ENCODE measurements at regions not wholly inside any gene's neighbourhood (a gene's known extent, or its start where the extent isn't known, plus 50 kb on each side); places are given as distances from the start of the nearest gene placed in this dataset.

GRCh38 chr12:91947459-91947858 lies 198.2 kb downstream of the BTG1 start:
- 90% methylated on average over 5 of the region's 5 CpGs for WGBS
- Histone ChIP-seq H3K4me3 (ENCODE audit: low read depth, low read length) (no peak overlapping the region), H3K36me3 (ENCODE audit: insufficient read depth) (no peaks in the 10 kb centered on the region), H3K27ac (ENCODE audit: low read depth) (no peak overlapping the region), H3K4me1 (ENCODE audit: insufficient read depth) (no peaks in the 10 kb centered on the region)
- no peak for DNase-seq (ENCODE audit: extremely low spot score)

- Histone ChIP-seq H3K4me1 (ENCODE audit: insufficient read depth) (no peaks in the 10 kb centered on the region), H3K36me3 (ENCODE audit: insufficient read depth) (no peaks in the 10 kb centered on the region), H3K4me3 (ENCODE audit: low read depth, low read length) (no peak overlapping the region), H3K27ac (ENCODE audit: low read depth) (no peak overlapping the region)
- no peak for DNase-seq (ENCODE audit: extremely low spot score)
- WGBS: 59% methylated on average over 1 of the region's 1 CpG
Observed at GRCh38 chr12:91944637-91945036, 201.0 kb downstream of the BTG1 start.

GRCh38 chr12:91940826-91941570 lies 204.6 kb downstream of the BTG1 start:
- no peak for DNase-seq (ENCODE audit: extremely low spot score)
- H3K36me3 ChIP-seq (ENCODE audit: insufficient read depth): no peaks in the 10 kb centered on the region
- H3K4me1 ChIP-seq (ENCODE audit: insufficient read depth): no peaks in the 10 kb centered on the region
- H3K27ac ChIP-seq (ENCODE audit: low read depth): no peak overlapping the region
- H3K4me3 ChIP-seq (ENCODE audit: low read depth, low read length): no peak overlapping the region
- 86% methylated on average over 1 of the region's 1 CpG for WGBS

GRCh38 chr12:91940322-91940721 lies 205.3 kb downstream of the BTG1 start:
- no peak for DNase-seq (ENCODE audit: extremely low spot score)
- no peak overlapping the region for H3K27ac ChIP-seq (ENCODE audit: low read depth)
- H3K4me3 ChIP-seq (ENCODE audit: low read depth, low read length): no peak overlapping the region
- no peaks in the 10 kb centered on the region for H3K4me1 ChIP-seq (ENCODE audit: insufficient read depth)
- WGBS: 100% methylated on average over 1 of the region's 1 CpG
- H3K36me3 ChIP-seq (ENCODE audit: insufficient read depth): no peaks in the 10 kb centered on the region

GRCh38 chr12:91937706-91938105 lies 207.9 kb downstream of the BTG1 start:
- no peaks in the 10 kb centered on the region for H3K36me3 ChIP-seq (ENCODE audit: insufficient read depth)
- DNase-seq (ENCODE audit: extremely low spot score): no peak
- H3K4me1 ChIP-seq (ENCODE audit: insufficient read depth): no peaks in the 10 kb centered on the region
- WGBS: 92% methylated on average over 1 of the region's 1 CpG
- H3K4me3 ChIP-seq (ENCODE audit: low read depth, low read length): no peak overlapping the region
- H3K27ac ChIP-seq (ENCODE audit: low read depth): no peak overlapping the region

- Histone ChIP-seq H3K27ac (ENCODE audit: low read depth) (no peak overlapping the region), H3K4me1 (ENCODE audit: insufficient read depth) (no peaks in the 10 kb centered on the region), H3K4me3 (ENCODE audit: low read depth, low read length) (no peak overlapping the region), H3K36me3 (ENCODE audit: insufficient read depth) (no peaks in the 10 kb centered on the region)
- WGBS: 89% methylated on average over 1 of the region's 1 CpG
- DNase-seq (ENCODE audit: extremely low spot score): no peak
Observed at GRCh38 chr12:91937009-91937408, 208.6 kb downstream of the BTG1 start.

GRCh38 chr12:91935296-91935695 lies 210.3 kb downstream of the BTG1 start:
- no peak for DNase-seq (ENCODE audit: extremely low spot score)
- 98% methylated on average over 2 of the region's 2 CpGs for WGBS
- H3K36me3 ChIP-seq (ENCODE audit: insufficient read depth): no peaks in the 10 kb centered on the region
- no peak overlapping the region for H3K4me3 ChIP-seq (ENCODE audit: low read depth, low read length)
- no peak overlapping the region for H3K27ac ChIP-seq (ENCODE audit: low read depth)
- H3K4me1 ChIP-seq (ENCODE audit: insufficient read depth): no peaks in the 10 kb centered on the region

GRCh38 chr12:91931111-91931510 lies 214.5 kb downstream of the BTG1 start:
- H3K4me3 ChIP-seq (ENCODE audit: low read depth, low read length): no peak overlapping the region
- 25% methylated on average over 2 of the region's 2 CpGs for WGBS
- H3K4me1 ChIP-seq (ENCODE audit: insufficient read depth): no peaks in the 10 kb centered on the region
- no peaks in the 10 kb centered on the region for H3K36me3 ChIP-seq (ENCODE audit: insufficient read depth)
- DNase-seq (ENCODE audit: extremely low spot score): peak; percentile 36
- H3K27ac ChIP-seq (ENCODE audit: low read depth): peak overlapping the region; percentile 18

GRCh38 chr12:91928501-91928900 lies 217.1 kb downstream of the BTG1 start:
- Histone ChIP-seq H3K36me3 (ENCODE audit: insufficient read depth) (no peaks in the 10 kb centered on the region), H3K27ac (ENCODE audit: low read depth) (no peak overlapping the region), H3K4me3 (ENCODE audit: low read depth, low read length) (no peak overlapping the region), H3K4me1 (ENCODE audit: insufficient read depth) (no peaks in the 10 kb centered on the region)
- WGBS: 93% methylated on average over 2 of the region's 2 CpGs
- no peak for DNase-seq (ENCODE audit: extremely low spot score)

- WGBS: 18% methylated on average over 1 of the region's 1 CpG
- DNase-seq (ENCODE audit: extremely low spot score): no peak
- no peak overlapping the region for H3K4me3 ChIP-seq (ENCODE audit: low read depth, low read length)
- no peaks in the 10 kb centered on the region for H3K36me3 ChIP-seq (ENCODE audit: insufficient read depth)
- no peak overlapping the region for H3K27ac ChIP-seq (ENCODE audit: low read depth)
- H3K4me1 ChIP-seq (ENCODE audit: insufficient read depth): no peaks in the 10 kb centered on the region
Observed at GRCh38 chr12:91926848-91927247, 218.8 kb downstream of the BTG1 start.

GRCh38 chr12:91924827-91925226 lies 220.8 kb downstream of the BTG1 start:
- 90% methylated on average over 3 of the region's 3 CpGs for WGBS
- no peak overlapping the region for H3K4me3 ChIP-seq (ENCODE audit: low read depth, low read length)
- H3K36me3 ChIP-seq (ENCODE audit: insufficient read depth): no peaks in the 10 kb centered on the region
- DNase-seq (ENCODE audit: extremely low spot score): no peak
- H3K27ac ChIP-seq (ENCODE audit: low read depth): no peak overlapping the region
- no peaks in the 10 kb centered on the region for H3K4me1 ChIP-seq (ENCODE audit: insufficient read depth)

- Histone ChIP-seq H3K4me1 (ENCODE audit: insufficient read depth) (no peaks in the 10 kb centered on the region), H3K4me3 (ENCODE audit: low read depth, low read length) (no peak overlapping the region), H3K27ac (ENCODE audit: low read depth) (no peak overlapping the region), H3K36me3 (ENCODE audit: insufficient read depth) (no peaks in the 10 kb centered on the region)
- no peak for DNase-seq (ENCODE audit: extremely low spot score)
- WGBS: 94% methylated on average over 31 of the region's 31 CpGs
Observed at GRCh38 chr12:91923864-91924263, 221.8 kb downstream of the BTG1 start.

- no peaks in the 10 kb centered on the region for H3K36me3 ChIP-seq (ENCODE audit: insufficient read depth)
- H3K4me3 ChIP-seq (ENCODE audit: low read depth, low read length): no peak overlapping the region
- no peak overlapping the region for H3K27ac ChIP-seq (ENCODE audit: low read depth)
- 74% methylated on average over 6 of the region's 6 CpGs for WGBS
- no peaks in the 10 kb centered on the region for H3K4me1 ChIP-seq (ENCODE audit: insufficient read depth)
- no peak for DNase-seq (ENCODE audit: extremely low spot score)
Observed at GRCh38 chr12:91922674-91923073, 223.0 kb downstream of the BTG1 start.

GRCh38 chr12:91922139-91922538 lies 223.5 kb downstream of the BTG1 start:
- Histone ChIP-seq H3K36me3 (ENCODE audit: insufficient read depth) (no peaks in the 10 kb centered on the region), H3K4me3 (ENCODE audit: low read depth, low read length) (no peak overlapping the region), H3K4me1 (ENCODE audit: insufficient read depth) (no peaks in the 10 kb centered on the region), H3K27ac (ENCODE audit: low read depth) (no peak overlapping the region)
- WGBS: 39% methylated on average over 1 of the region's 1 CpG
- no peak for DNase-seq (ENCODE audit: extremely low spot score)

- no peak overlapping the region for H3K4me3 ChIP-seq (ENCODE audit: low read depth, low read length)
- H3K27ac ChIP-seq (ENCODE audit: low read depth): no peak overlapping the region
- no peak for DNase-seq (ENCODE audit: extremely low spot score)
- H3K36me3 ChIP-seq (ENCODE audit: insufficient read depth): no peaks in the 10 kb centered on the region
- 81% methylated on average over 2 of the region's 2 CpGs for WGBS
- no peaks in the 10 kb centered on the region for H3K4me1 ChIP-seq (ENCODE audit: insufficient read depth)
Observed at GRCh38 chr12:91921555-91921954, 224.1 kb downstream of the BTG1 start.
